Globus pallidus (tissue), 1 donor: ENCODE measurements at regions not wholly inside any gene's neighbourhood (a gene's known extent, or its start where the extent isn't known, plus 50 kb on each side); places are given as distances from the start of the nearest gene placed in this dataset.
"Not testable (repeated sequence)": the region's sequence is repeated elsewhere in the genome, so short reads cannot be mapped to it uniquely, and the experiment has no call there.

Experiments
- DNase-seq: peaks from one replicate; pipeline ENCODE4 v3.0.0-alpha.2; 2015; ENCODE audit warnings: low spot score

- no peak for DNase-seq
These were observed 348.8 kb upstream of the SETBP1 start for GRCh38 chr18:44331656-44332570.

GRCh38 chr18:44341759-44342158 lies 338.9 kb upstream of the SETBP1 start:
- no peak for DNase-seq

- no peak for DNase-seq
These were observed 338.5 kb upstream of the SETBP1 start for GRCh38 chr18:44342162-44342561.

DNA sequence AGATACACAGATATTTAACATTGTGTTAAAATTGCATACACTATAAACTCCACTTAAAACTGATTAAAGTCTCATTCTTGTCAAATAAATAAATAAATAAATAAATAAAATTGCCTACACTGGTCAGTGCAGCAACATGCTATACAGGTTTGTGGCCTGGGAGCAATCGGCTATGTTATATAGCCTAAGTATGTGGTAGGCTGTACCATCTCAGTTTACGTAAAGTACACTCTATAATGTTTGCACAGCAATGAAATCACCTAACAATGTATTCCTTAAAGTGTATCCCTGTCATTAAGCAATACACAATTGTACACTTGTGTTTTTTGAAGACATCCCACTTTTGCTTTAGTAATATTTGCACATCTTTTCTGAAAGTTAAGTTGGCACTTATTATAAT lies 337.7 kb upstream of the SETBP1 start:
- DNase-seq: no peak

- DNase-seq: no peak
These were observed 337.1 kb upstream of the SETBP1 start for GRCh38 chr18:44343570-44343969.

- DNase-seq: no peak
These were observed 324.0 kb upstream of the SETBP1 start for GRCh38 chr18:44356566-44357157.

- DNase-seq: no peak
These were observed 322.3 kb upstream of the SETBP1 start for GRCh38 chr18:44358402-44358801.

DNA sequence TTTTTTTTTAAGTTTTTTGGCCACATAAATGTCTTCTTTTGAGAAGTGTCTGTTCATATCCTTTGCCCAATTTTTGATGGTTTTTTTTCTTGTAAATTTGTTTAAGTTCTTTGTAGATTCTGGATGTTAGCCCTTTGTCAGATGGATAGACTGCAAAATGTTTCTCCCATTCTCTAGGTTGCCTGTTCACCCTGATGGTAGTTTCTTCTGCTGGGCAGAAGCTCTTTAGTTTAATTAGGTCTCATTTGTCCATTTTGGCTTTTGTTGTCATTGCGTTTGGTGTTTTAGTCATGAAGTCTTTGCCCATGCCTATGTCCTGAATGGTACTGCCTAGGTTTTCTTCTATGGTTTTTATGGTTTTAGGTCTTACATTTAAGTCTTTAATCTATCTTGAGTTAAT lies 320.9 kb upstream of the SETBP1 start:
- not testable (repeated sequence) for DNase-seq

- DNase-seq: not testable (repeated sequence)
These were observed 318.5 kb upstream of the SETBP1 start for GRCh38 chr18:44362213-44362612.

GRCh38 chr18:44370861-44371260 lies 309.8 kb upstream of the SETBP1 start:
- no peak for DNase-seq

DNA sequence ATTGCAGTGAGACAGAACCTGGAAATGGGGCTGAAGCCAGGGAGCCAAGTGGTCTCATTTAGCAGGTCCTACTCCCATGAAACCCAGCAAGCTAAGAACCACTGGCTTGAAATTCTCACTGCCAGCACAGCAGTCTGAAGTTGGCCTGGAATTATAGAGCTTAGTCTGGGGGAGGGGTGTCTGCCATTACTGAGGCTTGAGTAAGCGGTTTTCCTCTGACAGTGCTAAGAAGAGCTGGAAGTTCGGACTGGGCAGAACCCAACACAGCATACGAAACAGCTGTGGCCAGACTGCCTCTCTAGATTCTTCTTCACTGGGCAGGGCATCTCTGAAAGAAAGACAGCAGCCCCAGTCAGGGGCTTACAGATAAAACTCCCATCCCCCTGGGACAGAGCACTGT lies 305.7 kb upstream of the SETBP1 start:
- DNase-seq: no peak

DNA sequence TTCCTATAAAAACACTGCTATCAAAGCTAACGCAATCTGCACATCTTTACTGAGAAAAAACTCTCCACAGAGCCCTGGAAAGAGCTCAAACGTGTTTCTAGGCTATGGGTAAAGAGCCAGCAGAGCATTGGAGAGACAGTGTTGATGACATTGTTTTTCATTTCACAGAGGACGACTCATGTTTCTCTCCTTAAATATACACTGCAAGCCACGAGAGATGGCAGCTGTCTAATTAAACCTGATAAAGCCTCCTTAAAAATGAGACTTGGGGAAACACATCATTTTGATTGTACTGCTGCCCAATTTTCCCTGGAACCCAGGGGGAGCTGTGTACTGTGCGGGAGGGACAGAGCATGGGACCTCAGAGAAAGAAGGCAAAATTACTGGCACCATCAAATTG lies 294.3 kb upstream of the SETBP1 start:
- no peak for DNase-seq

GRCh38 chr18:44388329-44388728 lies 292.4 kb upstream of the SETBP1 start:
- no peak for DNase-seq

DNA sequence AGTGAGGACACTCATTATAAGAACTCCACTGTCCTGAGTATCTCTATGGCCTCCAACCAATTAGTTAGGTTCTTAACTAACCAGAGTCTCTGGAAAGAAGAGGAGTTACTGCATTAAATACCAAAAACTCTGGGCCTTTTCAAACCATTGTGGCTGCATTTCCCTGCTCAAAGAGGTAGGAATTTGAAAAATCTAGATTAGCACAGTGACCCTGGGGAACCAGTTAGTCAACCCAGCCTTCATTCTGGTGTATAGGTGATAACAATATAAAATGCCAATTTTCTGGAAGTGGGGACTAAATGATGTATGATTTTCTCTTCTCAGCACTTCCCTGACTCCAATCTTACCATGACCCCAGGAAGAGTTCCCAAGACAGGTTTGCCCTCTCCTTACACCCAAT lies 287.8 kb upstream of the SETBP1 start:
- no peak for DNase-seq

DNA sequence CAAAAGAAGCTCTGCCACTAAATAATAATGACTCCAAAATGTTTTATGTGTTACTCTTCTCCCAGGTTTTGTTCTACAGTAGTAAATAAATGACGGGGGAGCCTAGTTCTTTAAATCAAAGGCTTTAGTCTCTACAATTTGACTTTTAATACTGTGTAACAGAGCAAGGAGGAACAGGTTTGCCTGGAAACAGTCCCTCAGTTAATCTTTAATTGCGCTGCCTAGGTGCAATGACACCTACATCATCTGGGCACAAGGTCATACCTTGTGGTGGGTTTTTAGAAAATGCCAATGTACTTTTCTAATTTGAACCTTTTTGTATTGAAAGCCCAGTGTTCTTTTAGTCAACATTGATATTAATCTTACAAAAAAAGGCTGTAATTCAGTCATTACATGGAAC lies 287.3 kb upstream of the SETBP1 start:
- DNase-seq: no peak

- no peak for DNase-seq
These were observed 284.1 kb upstream of the SETBP1 start for GRCh38 chr18:44396550-44396949.

DNA sequence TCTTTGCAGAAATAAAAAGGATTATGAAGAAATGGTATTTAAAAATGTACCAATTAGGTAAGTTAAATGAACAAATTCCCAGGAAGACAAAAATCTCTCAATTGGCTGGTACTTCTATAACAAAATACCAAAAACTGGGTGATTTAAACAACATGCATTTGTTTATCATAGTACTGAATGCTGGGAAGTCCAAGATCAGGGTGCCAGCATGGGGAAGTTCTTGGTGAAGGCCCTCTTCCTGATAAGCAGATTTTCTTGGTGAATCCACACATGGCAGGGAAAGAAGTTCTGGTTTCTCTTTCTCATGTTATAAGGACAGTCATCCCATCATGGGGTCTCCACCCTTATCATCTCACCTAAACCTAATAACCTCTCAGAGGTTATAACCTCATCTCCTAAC lies 271.6 kb upstream of the SETBP1 start:
- no peak for DNase-seq

GRCh38 chr18:44409515-44409914 lies 271.2 kb upstream of the SETBP1 start:
- DNase-seq: no peak

DNA sequence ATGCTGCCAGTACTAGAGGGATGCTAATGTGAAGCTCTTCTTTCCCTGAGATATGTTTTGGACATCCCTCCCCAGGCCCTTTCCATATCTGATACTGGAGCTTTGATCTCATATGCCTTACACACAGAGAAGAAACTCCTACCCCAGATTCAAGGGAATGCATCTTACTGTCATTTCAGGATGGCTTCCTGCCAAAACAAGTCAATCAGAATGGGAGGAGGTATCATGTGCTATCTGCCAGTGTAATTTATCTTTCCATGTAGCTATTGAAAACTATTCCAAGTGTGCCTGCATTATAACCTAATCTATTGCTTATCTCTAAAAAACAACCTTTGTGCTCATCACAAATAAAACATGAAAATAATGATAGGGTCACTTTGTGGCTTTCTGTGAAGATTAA lies 269.9 kb upstream of the SETBP1 start:
- DNase-seq: no peak

DNA sequence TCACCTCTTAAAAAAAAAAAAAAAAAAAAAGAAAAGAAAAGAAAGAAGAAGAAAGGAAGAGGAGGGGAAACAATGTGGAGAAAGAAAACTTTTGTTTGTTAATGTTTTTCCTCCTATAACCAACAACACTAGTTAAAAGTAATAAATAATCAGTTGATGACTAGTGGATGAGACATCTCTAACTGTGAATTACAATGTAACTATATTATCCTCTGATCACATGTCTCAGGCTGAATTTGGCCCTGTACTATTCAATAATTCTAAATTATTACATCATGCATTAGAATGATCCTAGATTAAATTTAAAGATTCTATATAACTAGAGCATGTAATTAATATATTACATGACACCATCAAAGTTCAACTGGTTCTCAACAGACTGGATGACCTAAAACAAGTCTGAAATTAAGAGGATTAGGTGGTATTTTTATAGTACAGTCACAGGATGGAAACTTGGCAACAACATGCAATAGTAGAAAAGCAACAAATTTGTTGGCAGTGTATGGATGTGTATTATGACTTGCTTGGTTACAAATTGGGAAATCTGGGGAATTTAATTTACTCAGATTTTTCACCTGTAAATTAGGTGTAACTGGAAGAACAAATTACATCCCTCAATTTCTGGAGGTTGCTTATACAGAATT lies 269.3 kb upstream of the SETBP1 start:
- no peak for DNase-seq

DNA sequence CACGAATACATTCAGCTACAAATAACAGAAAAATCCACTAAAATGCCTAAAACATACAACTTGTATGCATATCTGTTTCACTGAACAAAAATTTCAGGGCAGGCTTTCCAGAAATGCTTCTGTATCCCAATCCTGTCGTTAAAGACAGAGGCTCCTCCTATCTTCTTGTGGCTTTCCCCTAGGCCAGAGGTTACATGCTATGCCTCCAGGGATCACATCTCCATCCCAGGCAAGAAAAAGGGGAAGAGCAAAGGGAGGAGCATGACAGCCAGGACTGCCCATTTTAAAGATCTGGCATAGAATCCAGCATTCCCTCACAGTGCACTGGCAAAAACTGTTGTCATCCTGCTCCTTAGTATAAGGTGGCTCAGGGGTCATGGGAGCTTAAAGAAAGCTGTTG lies 268.7 kb upstream of the SETBP1 start:
- DNase-seq: no peak

GRCh38 chr18:44423814-44424644 lies 256.7 kb upstream of the SETBP1 start:
- DNase-seq: no peak
